ENCODE measurements at regions not wholly inside any gene's neighbourhood (a gene's known extent, or its start where the extent isn't known, plus 50 kb on each side); places are given as distances from the start of the nearest gene placed in this dataset.

GRCh38 chr14:98761993-98762392, 510.0 kb downstream of the BCL11B start:
- Histone ChIP-seq H3K4me2 (ENCODE audit: low read length) (no peak overlapping the region), H3K4me3 (ENCODE audit: low read depth, low read length) (no peak overlapping the region), H2BK5ac (ENCODE audit: low read depth, low read length, poor library complexity) (no peak overlapping the region), H3K14ac (ENCODE audit: low read length) (no peak overlapping the region), H4K91ac (ENCODE audit: low read depth, low read length) (no peak overlapping the region), H3K27me3 (ENCODE audit: insufficient read depth, low read length) (no peaks in the 10 kb centered on the region), H3K18ac (ENCODE audit: low read length) (no peak overlapping the region), H3K9me3 (ENCODE audit: insufficient read depth, low read depth, low read length) (no peaks in the 10 kb centered on the region), H4K12ac (ENCODE audit: low read depth, low read length) (no peak overlapping the region), H3K4ac (ENCODE audit: low read depth, low read length) (no peak overlapping the region), H4K8ac (ENCODE audit: low read depth, low read length) (no peak overlapping the region), H3K27ac (ENCODE audit: low read depth, low read length) (no peak overlapping the region), H2BK12ac (ENCODE audit: low read length) (no peak overlapping the region), H3K23ac (ENCODE audit: low read length) (no peak overlapping the region), H3K79me2 (ENCODE audit: control insufficient read depth, insufficient read depth, low read length, poor library complexity) (no peaks in the 10 kb centered on the region), H3K9ac (ENCODE audit: low read length) (no peak overlapping the region), H3K36me3 (ENCODE audit: control insufficient read depth in 1 of 2, insufficient read depth in 2 of 2, low read length in 2 of 2) (no peaks in the 10 kb centered on the region), H3K79me1 (ENCODE audit: low read length) (no peaks in the 10 kb centered on the region), H2AK5ac (ENCODE audit: low read length) (no peak overlapping the region), H2BK120ac (ENCODE audit: insufficient read depth, low read length, poor library complexity) (no peak overlapping the region), H3K4me1 (ENCODE audit: control insufficient read depth in 1 of 2, insufficient read depth in 2 of 2, low read length in 2 of 2) (no peaks in the 10 kb centered on the region), H2AFZ (ENCODE audit: insufficient read depth, low read length, poor library complexity) (no peak overlapping the region)
- DNase-seq: no peak
- WGBS (ENCODE audit: extremely low coverage, insufficient coverage, insufficient read length): no CpG with 5 or more reads among the region's 1 CpG

- Histone ChIP-seq H3K18ac (ENCODE audit: low read length) (no peak overlapping the region), H3K4me3 (ENCODE audit: low read depth, low read length) (peak overlapping the region; percentile 29), H3K9ac (ENCODE audit: low read length) (peak overlapping the region; percentile 5), H3K4ac (ENCODE audit: low read depth, low read length) (no peak overlapping the region), H2BK5ac (ENCODE audit: low read depth, low read length, poor library complexity) (no peak overlapping the region), H4K91ac (ENCODE audit: low read depth, low read length) (no peak overlapping the region), H3K4me2 (ENCODE audit: low read length) (no peak overlapping the region), H3K36me3 (ENCODE audit: control insufficient read depth in 1 of 2, insufficient read depth in 2 of 2, low read length in 2 of 2) (no peaks in the 10 kb centered on the region), H4K8ac (ENCODE audit: low read depth, low read length) (peak overlapping the region; percentile 10), H3K4me1 (ENCODE audit: control insufficient read depth in 1 of 2, insufficient read depth in 2 of 2, low read length in 2 of 2) (no peaks in the 10 kb centered on the region), H2BK12ac (ENCODE audit: low read length) (no peak overlapping the region), H3K14ac (ENCODE audit: low read length) (no peak overlapping the region), H3K27ac (ENCODE audit: low read depth, low read length) (no peak overlapping the region), H2AK5ac (ENCODE audit: low read length) (no peak overlapping the region), H2AFZ (ENCODE audit: insufficient read depth, low read length, poor library complexity) (no peak overlapping the region), H3K27me3 (ENCODE audit: insufficient read depth, low read length) (no peaks in the 10 kb centered on the region), H3K79me2 (ENCODE audit: control insufficient read depth, insufficient read depth, low read length, poor library complexity) (no peaks in the 10 kb centered on the region), H2BK120ac (ENCODE audit: insufficient read depth, low read length, poor library complexity) (no peak overlapping the region), H3K9me3 (ENCODE audit: insufficient read depth, low read depth, low read length) (no peaks in the 10 kb centered on the region), H3K79me1 (ENCODE audit: low read length) (no peaks in the 10 kb centered on the region), H3K23ac (ENCODE audit: low read length) (no peak overlapping the region), H4K12ac (ENCODE audit: low read depth, low read length) (peak overlapping the region; percentile 30)
- WGBS (ENCODE audit: extremely low coverage, insufficient coverage, insufficient read length): no CpG with 5 or more reads among the region's 4 CpGs
- no peak for DNase-seq
These were observed 505.2 kb downstream of the BCL11B start for GRCh38 chr14:98766818-98767217.

GRCh38 chr14:98769326-98769725, 502.7 kb downstream of the BCL11B start:
- H3K18ac ChIP-seq (ENCODE audit: low read length): no peak overlapping the region
- WGBS (ENCODE audit: extremely low coverage, insufficient coverage, insufficient read length): no CpG with 5 or more reads among the region's 10 CpGs
- H2BK12ac ChIP-seq (ENCODE audit: low read length): no peak overlapping the region
- H3K36me3 ChIP-seq (ENCODE audit: control insufficient read depth in 1 of 2, insufficient read depth in 2 of 2, low read length in 2 of 2): no peaks in the 10 kb centered on the region
- H3K4me3 ChIP-seq (ENCODE audit: low read depth, low read length): no peak overlapping the region
- no peak overlapping the region for H4K91ac ChIP-seq (ENCODE audit: low read depth, low read length)
- H4K12ac ChIP-seq (ENCODE audit: low read depth, low read length): no peak overlapping the region
- no peak for DNase-seq
- H3K4ac ChIP-seq (ENCODE audit: low read depth, low read length): no peak overlapping the region
- H3K79me2 ChIP-seq (ENCODE audit: control insufficient read depth, insufficient read depth, low read length, poor library complexity): no peaks in the 10 kb centered on the region
- no peak overlapping the region for H3K4me2 ChIP-seq (ENCODE audit: low read length)
- no peaks in the 10 kb centered on the region for H3K4me1 ChIP-seq (ENCODE audit: control insufficient read depth in 1 of 2, insufficient read depth in 2 of 2, low read length in 2 of 2)
- H2BK5ac ChIP-seq (ENCODE audit: low read depth, low read length, poor library complexity): no peak overlapping the region
- H2AK5ac ChIP-seq (ENCODE audit: low read length): no peak overlapping the region
- no peaks in the 10 kb centered on the region for H3K79me1 ChIP-seq (ENCODE audit: low read length)
- no peak overlapping the region for H4K8ac ChIP-seq (ENCODE audit: low read depth, low read length)
- H3K27me3 ChIP-seq (ENCODE audit: insufficient read depth, low read length): no peaks in the 10 kb centered on the region
- no peak overlapping the region for H3K23ac ChIP-seq (ENCODE audit: low read length)
- H3K9me3 ChIP-seq (ENCODE audit: insufficient read depth, low read depth, low read length): no peaks in the 10 kb centered on the region
- no peak overlapping the region for H2BK120ac ChIP-seq (ENCODE audit: insufficient read depth, low read length, poor library complexity)
- no peak overlapping the region for H3K14ac ChIP-seq (ENCODE audit: low read length)
- H2AFZ ChIP-seq (ENCODE audit: insufficient read depth, low read length, poor library complexity): no peak overlapping the region
- H3K9ac ChIP-seq (ENCODE audit: low read length): no peak overlapping the region
- H3K27ac ChIP-seq (ENCODE audit: low read depth, low read length): no peak overlapping the region

- H3K79me1 ChIP-seq (ENCODE audit: low read length): no peaks in the 10 kb centered on the region
- H3K79me2 ChIP-seq (ENCODE audit: control insufficient read depth, insufficient read depth, low read length, poor library complexity): no peaks in the 10 kb centered on the region
- no peak overlapping the region for H3K9ac ChIP-seq (ENCODE audit: low read length)
- H4K12ac ChIP-seq (ENCODE audit: low read depth, low read length): no peak overlapping the region
- H3K4ac ChIP-seq (ENCODE audit: low read depth, low read length): no peak overlapping the region
- H2BK5ac ChIP-seq (ENCODE audit: low read depth, low read length, poor library complexity): no peak overlapping the region
- H2AK5ac ChIP-seq (ENCODE audit: low read length): no peak overlapping the region
- no peak overlapping the region for H3K14ac ChIP-seq (ENCODE audit: low read length)
- no peak overlapping the region for H2BK120ac ChIP-seq (ENCODE audit: insufficient read depth, low read length, poor library complexity)
- no peak overlapping the region for H4K91ac ChIP-seq (ENCODE audit: low read depth, low read length)
- no peaks in the 10 kb centered on the region for H3K9me3 ChIP-seq (ENCODE audit: insufficient read depth, low read depth, low read length)
- H3K23ac ChIP-seq (ENCODE audit: low read length): no peak overlapping the region
- no peak overlapping the region for H2AFZ ChIP-seq (ENCODE audit: insufficient read depth, low read length, poor library complexity)
- H4K8ac ChIP-seq (ENCODE audit: low read depth, low read length): no peak overlapping the region
- no peak overlapping the region for H3K4me2 ChIP-seq (ENCODE audit: low read length)
- WGBS (ENCODE audit: extremely low coverage, insufficient coverage, insufficient read length): no CpG with 5 or more reads among the region's 3 CpGs
- H3K36me3 ChIP-seq (ENCODE audit: control insufficient read depth in 1 of 2, insufficient read depth in 2 of 2, low read length in 2 of 2): no peaks in the 10 kb centered on the region
- no peak overlapping the region for H3K18ac ChIP-seq (ENCODE audit: low read length)
- no peak overlapping the region for H3K4me3 ChIP-seq (ENCODE audit: low read depth, low read length)
- no peaks in the 10 kb centered on the region for H3K4me1 ChIP-seq (ENCODE audit: control insufficient read depth in 1 of 2, insufficient read depth in 2 of 2, low read length in 2 of 2)
- H2BK12ac ChIP-seq (ENCODE audit: low read length): no peak overlapping the region
- no peak overlapping the region for H3K27ac ChIP-seq (ENCODE audit: low read depth, low read length)
- no peak for DNase-seq
- H3K27me3 ChIP-seq (ENCODE audit: insufficient read depth, low read length): no peaks in the 10 kb centered on the region
These were observed 501.8 kb downstream of the BCL11B start for GRCh38 chr14:98770151-98770550.
